NB4 (cell line): ENCODE measurements at regions not wholly inside any gene's neighbourhood (a gene's known extent, or its start where the extent isn't known, plus 50 kb on each side); places are given as distances from the start of the nearest gene placed in this dataset.

Experiments used
- DNase-seq: peaks from one replicate; pipeline ENCODE4 v3.0.0; 2010; ENCODE audit warnings: low read depth
- H3K4me3 ChIP-seq: one replicate; pipeline ENCODE4 v1.5.1; 2011; ENCODE audit warnings: mild to moderate bottlenecking, low read depth, low read length, moderate library complexity
- MYC ChIP-seq: IDR thresholded peaks from 2 replicates; pipeline ENCODE4 v1.6.1; 2011; ENCODE audit warnings: low read depth, low read length
- POLR2A ChIP-seq: IDR thresholded peaks from 2 replicates; pipeline ENCODE4 v1.6.1; 2011; ENCODE audit warnings: mild to moderate bottlenecking; ENCODE audit not compliant: insufficient read length; ENCODE audit errors: extremely low read depth
- TF ChIP-seq, protein P1 (sequence below): IDR thresholded peaks from 2 replicates; pipeline ENCODE4 v1.6.1; 2011; ENCODE audit warnings: low read depth, low read length
- TF ChIP-seq, protein P2 (sequence below): IDR thresholded peaks from one replicate; pipeline ENCODE4 v1.5.1; 2012; ENCODE audit warnings: low read depth, low read length

DNA sequence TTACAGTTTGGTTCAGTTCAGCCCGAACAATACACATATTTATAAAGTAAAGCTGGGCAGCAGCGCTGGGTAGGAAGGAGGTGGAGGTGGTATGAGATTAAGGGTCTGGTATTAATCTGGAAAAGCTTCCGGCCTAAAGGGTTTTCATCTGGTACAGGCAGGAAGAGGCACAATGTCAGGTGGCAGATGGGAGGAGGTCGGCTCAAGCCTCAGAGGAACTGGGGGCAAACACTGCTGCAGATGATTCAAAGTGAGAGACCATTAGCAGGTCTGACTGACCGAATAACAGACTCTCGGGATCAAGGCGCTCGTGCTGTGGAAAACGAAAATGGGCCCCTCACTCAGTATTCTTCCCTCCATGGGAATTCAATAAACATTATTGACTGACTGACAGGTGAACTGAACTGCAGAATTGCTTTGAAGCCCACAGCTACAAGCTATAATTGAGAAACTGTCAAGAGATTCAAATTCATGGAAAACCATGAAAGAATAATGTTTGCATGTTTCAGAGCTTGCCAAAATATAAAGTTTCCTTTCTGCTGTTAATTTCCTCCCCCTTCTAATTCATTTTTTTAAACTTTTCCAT, 75.3 kb downstream of the TMEM167A start:
- no peak overlapping the region for H3K4me3 ChIP-seq
- no peak for TF ChIP-seq MYC
- TF ChIP-seq, protein P1, sequence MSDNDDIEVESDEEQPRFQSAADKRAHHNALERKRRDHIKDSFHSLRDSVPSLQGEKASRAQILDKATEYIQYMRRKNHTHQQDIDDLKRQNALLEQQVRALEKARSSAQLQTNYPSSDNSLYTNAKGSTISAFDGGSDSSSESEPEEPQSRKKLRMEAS: no peak
- no peak for TF ChIP-seq POLR2A
- TF ChIP-seq, protein P2, sequence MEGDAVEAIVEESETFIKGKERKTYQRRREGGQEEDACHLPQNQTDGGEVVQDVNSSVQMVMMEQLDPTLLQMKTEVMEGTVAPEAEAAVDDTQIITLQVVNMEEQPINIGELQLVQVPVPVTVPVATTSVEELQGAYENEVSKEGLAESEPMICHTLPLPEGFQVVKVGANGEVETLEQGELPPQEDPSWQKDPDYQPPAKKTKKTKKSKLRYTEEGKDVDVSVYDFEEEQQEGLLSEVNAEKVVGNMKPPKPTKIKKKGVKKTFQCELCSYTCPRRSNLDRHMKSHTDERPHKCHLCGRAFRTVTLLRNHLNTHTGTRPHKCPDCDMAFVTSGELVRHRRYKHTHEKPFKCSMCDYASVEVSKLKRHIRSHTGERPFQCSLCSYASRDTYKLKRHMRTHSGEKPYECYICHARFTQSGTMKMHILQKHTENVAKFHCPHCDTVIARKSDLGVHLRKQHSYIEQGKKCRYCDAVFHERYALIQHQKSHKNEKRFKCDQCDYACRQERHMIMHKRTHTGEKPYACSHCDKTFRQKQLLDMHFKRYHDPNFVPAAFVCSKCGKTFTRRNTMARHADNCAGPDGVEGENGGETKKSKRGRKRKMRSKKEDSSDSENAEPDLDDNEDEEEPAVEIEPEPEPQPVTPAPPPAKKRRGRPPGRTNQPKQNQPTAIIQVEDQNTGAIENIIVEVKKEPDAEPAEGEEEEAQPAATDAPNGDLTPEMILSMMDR: no peak
- DNase-seq: no peak

DNA sequence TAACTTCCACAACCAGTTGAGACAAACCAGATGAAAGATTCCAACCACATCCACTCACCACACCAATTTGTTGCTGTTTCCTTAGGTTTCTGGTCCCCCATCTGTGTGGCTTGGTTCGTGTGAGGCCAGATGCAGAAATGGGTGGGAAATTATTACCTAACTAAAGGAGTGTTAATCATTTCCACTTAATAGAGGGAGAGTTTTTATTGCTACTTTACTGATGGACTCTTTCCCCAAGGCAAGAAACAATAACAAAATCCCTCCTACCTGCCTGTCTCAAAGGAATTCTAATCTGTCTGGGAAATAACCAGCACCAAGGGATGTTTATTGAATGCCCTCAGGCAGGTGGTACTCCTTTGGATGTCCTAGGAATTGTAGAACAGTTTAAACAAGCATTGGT, 76.3 kb downstream of the TMEM167A start:
- no peak for DNase-seq
- TF ChIP-seq POLR2A: no peak
- no peak for TF ChIP-seq MYC
- TF ChIP-seq, protein P2: no peak
- TF ChIP-seq, protein P1: no peak
- no peak overlapping the region for H3K4me3 ChIP-seq

DNA sequence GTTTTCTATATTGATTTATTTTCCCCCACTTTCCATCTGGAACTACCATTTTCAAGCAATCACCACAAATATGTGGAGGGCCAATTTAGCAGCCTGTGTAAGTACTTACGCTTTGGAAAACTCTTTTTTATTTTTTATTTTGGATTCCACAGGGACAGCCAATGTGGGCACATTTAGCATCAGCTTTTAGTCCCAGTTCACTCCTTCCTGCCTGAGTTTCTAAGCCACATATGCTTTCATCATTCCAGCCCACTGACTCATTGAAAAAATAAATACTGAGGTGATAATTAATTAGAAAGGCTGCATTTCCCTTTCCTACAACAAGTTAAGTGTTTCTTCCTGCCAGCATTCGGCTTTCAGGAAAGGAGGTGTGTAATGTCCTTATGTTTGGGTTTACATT, 76.8 kb downstream of the TMEM167A start:
- DNase-seq: no peak
- H3K4me3 ChIP-seq: no peak overlapping the region
- TF ChIP-seq, protein P2: no peak
- no peak for TF ChIP-seq MYC
- TF ChIP-seq, protein P1: no peak
- no peak for TF ChIP-seq POLR2A

- TF ChIP-seq MYC: no peak
- TF ChIP-seq POLR2A: no peak
- TF ChIP-seq, protein P1: no peak
- H3K4me3 ChIP-seq: no peak overlapping the region
- no peak for DNase-seq
Measured at GRCh38 chr5:82993416-82993815, 83.8 kb downstream of the TMEM167A start.

DNA sequence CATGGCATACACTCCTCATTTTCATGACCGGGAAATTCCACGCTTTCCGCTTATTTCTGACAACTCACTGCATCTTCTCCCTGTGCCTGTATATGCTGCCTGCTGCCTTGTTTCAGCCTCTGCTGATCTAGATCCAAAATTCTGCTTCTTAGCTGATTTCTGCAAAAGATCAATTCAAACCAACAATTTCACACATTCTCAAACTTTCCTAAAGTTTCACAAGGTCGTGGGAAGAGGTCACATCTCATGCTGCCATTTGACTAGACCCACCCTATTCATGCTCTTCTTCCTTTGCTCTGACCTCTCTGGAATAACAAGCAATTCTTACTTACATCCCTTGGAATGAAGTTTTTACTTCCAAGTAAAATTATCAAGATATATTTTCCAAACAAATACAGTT, 84.5 kb downstream of the TMEM167A start:
- no peak overlapping the region for H3K4me3 ChIP-seq
- TF ChIP-seq MYC (no peak), POLR2A (no peak)
- TF ChIP-seq, protein P1: no peak
- TF ChIP-seq, protein P2: no peak
- no peak for DNase-seq

DNA sequence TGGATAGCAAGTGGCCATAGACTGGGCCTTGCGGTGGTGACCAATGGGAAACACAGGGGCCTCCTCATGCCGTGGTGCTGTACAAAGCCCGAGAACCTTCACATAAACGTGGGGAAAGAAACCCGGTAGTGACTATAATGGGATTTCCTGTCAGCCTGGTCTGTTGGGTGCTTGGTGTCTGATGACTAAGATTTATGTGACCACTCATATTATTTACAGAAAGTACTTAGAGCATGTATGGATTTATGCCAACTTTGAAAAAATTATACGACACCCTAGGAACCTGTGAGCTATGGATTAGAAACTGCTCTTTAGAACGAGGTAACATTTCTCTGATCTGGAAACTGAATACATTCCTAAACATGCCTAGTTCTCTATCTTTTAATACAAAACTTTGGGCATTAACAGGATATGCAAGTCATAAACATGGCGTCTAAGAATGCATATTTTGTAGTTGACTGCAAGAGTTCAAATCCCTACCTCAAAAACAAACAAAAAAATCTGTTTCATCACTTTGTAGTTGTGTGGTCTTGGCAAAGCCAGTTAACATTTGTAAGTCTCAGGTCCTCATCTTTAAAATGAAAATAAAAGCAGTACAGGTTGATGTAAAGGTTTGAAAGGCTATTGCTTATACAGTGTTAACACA, 85.4 kb downstream of the TMEM167A start:
- TF ChIP-seq POLR2A: no peak
- no peak for TF ChIP-seq MYC
- TF ChIP-seq, protein P2: no peak
- TF ChIP-seq, protein P1: no peak
- no peak overlapping the region for H3K4me3 ChIP-seq
- no peak for DNase-seq
